A673 (cell line): ENCODE measurements at regions not wholly inside any gene's neighbourhood (a gene's known extent, or its start where the extent isn't known, plus 50 kb on each side); places are given as distances from the start of the nearest gene placed in this dataset.

Source experiments
- BruUV-seq: library from RNA; stranded (reverse); fragments of 400-500 nt; replicated peaks from 2 replicates; lab custom pipeline; 2021; lab: Mats Ljungman, UMichigan
- CTCF ChIA-PET: fragments of 300-600 bp; sonication (Branson Sonifier 250); formaldehyde crosslinking; loops from one replicate; lab custom pipeline; 2022; ENCODE audit warnings: antibody characterized with exemption; lab: Charles Lee
- POLR2A ChIA-PET: fragments of 300-600 bp; sonication (Branson Sonifier 250); formaldehyde crosslinking; loops from one replicate; lab custom pipeline; 2022; ENCODE audit warnings: antibody characterized with exemption; ENCODE audit not compliant: low non-redundant PET; lab: Charles Lee
- DNase-seq: peaks from one replicate; pipeline ENCODE4 v3.0.0-alpha.2; 2015; ENCODE audit warnings: low spot score
- H3K27ac ChIP-seq: fragments of 200-600 bp; sonication (generic); 2 replicates; pipeline ENCODE4 v1.5.1; 2016; ENCODE audit warnings: mixed run types, low read depth, mild to moderate bottlenecking, mixed read lengths, antibody characterized with exemption, low read length; ENCODE audit not compliant: poor library complexity, severe bottlenecking
- H3K27me3 ChIP-seq: fragments of 200-600 bp; sonication (generic); replicated peaks from 2 replicates; pipeline ENCODE4 v1.6.1; 2017; ENCODE audit warnings: mixed run types, low read depth, mild to moderate bottlenecking, mixed read lengths, antibody characterized with exemption, low read length; ENCODE audit not compliant: insufficient read depth, poor library complexity
- H3K36me3 ChIP-seq: fragments of 200-600 bp; sonication (generic); 2 replicates; pipeline ENCODE4 v1.6.1; 2016; ENCODE audit warnings: mixed run types, mild to moderate bottlenecking, mixed read lengths, antibody characterized with exemption, low read length; ENCODE audit not compliant: insufficient read depth, poor library complexity, severe bottlenecking
- H3K4me1 ChIP-seq: fragments of 200-600 bp; sonication (generic); 2 replicates; pipeline ENCODE4 v1.6.1; 2017; ENCODE audit warnings: mixed run types, mild to moderate bottlenecking, mixed read lengths, antibody characterized with exemption, low read length; ENCODE audit not compliant: insufficient read depth, poor library complexity, severe bottlenecking
- H3K4me3 ChIP-seq: fragments of 200-600 bp; sonication (generic); 2 replicates; pipeline ENCODE4 v1.5.1; 2016; ENCODE audit warnings: low read depth, mixed run types, mild to moderate bottlenecking, mixed read lengths, low read length; ENCODE audit not compliant: poor library complexity, severe bottlenecking
- H3K9me3 ChIP-seq: fragments of 200-600 bp; sonication (generic); 2 replicates; pipeline ENCODE4 v1.6.1; 2016; ENCODE audit warnings: mixed run types, low read depth, mild to moderate bottlenecking, mixed read lengths, antibody characterized with exemption, low read length; ENCODE audit not compliant: poor library complexity, severe bottlenecking
- EZH2 ChIP-seq: fragments of 200-600 bp; sonication (generic); IDR thresholded peaks from 2 replicates; pipeline ENCODE4 v1.6.1; 2017; ENCODE audit warnings: borderline replicate concordance, low read depth, mild to moderate bottlenecking, mixed read lengths, antibody characterized with exemption, low read length; ENCODE audit not compliant: poor library complexity, severe bottlenecking
- intact Hi-C: fragments of 100-400 bp; cut with micrococcal nuclease; formaldehyde crosslinking; loops from one replicate; pipeline ENCODE4 v1.10.0; 2022; ENCODE audit not compliant: unreplicated experiment
- TF ChIP-seq, protein P1 (sequence below): fragments of 300-800, 200-600 bp; sonication (generic); conservative IDR thresholded peaks from 2 replicates; pipeline ENCODE4 v1.5.1; 2017; ENCODE audit warnings: low read depth, mild to moderate bottlenecking, antibody characterized with exemption, low read length, moderate library complexity, mixed read lengths

DNA sequence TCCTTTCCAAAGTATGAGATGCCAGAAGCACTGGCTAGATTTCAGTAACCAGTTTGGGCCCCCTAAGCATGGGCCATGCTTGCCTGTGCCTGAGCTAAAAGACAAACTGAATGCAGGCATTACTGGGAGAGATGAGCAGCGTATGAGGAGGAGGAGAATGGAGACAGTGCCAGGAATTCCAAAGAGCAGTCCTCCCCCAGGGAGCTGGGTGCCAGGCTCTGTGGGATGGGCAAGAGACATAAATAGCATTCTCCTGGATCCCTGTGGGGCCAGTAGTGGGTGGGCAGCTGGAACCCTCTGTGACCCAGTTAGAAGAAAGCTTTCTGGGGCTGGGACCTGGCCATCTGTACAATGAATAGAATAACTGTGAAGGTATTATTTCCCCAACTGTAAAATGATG lies 235.6 kb downstream of the KCNA4 start:
- POLR2A ChIA-PET, result no interaction called here
- Histone ChIP-seq H3K27ac (no peak overlapping the region), H3K27me3 (no peaks in the 10 kb centered on the region), H3K9me3 (peaks cover 25% of the 10 kb centered on the region), H3K4me1 (no peaks in the 10 kb centered on the region), H3K36me3 (no peaks in the 10 kb centered on the region), H3K4me3 (no peak overlapping the region)
- DNase-seq, result no peak
- intact Hi-C loops, result no loop called here
- CTCF ChIA-PET, result no interaction called here
- no TSS peak for BruUV-seq
- TF ChIP-seq, protein P1, sequence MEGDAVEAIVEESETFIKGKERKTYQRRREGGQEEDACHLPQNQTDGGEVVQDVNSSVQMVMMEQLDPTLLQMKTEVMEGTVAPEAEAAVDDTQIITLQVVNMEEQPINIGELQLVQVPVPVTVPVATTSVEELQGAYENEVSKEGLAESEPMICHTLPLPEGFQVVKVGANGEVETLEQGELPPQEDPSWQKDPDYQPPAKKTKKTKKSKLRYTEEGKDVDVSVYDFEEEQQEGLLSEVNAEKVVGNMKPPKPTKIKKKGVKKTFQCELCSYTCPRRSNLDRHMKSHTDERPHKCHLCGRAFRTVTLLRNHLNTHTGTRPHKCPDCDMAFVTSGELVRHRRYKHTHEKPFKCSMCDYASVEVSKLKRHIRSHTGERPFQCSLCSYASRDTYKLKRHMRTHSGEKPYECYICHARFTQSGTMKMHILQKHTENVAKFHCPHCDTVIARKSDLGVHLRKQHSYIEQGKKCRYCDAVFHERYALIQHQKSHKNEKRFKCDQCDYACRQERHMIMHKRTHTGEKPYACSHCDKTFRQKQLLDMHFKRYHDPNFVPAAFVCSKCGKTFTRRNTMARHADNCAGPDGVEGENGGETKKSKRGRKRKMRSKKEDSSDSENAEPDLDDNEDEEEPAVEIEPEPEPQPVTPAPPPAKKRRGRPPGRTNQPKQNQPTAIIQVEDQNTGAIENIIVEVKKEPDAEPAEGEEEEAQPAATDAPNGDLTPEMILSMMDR, result no peak
- TF ChIP-seq EZH2, result no peak

DNA sequence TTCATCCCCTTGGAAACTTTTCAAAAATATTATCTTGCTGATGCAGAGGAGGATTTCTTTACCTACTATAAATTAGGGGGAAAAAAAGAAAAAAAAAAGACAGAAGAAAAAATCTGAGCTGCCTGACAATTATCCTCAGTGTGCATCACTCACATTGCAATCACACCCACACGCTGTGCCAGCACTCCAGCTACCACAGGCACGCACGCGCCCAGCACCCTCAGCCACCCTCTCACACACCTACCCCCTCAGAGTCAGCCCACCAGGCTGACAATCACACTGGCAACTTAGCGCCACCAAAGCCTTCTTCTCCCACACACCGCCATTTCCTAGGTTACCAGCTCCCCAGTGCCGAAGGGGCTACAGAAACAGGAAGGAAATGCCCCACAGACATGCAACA lies 236.1 kb downstream of the KCNA4 start:
- intact Hi-C loops, result no loop called here
- CTCF ChIA-PET, result no interaction called here
- POLR2A ChIA-PET, result no interaction called here

DNA sequence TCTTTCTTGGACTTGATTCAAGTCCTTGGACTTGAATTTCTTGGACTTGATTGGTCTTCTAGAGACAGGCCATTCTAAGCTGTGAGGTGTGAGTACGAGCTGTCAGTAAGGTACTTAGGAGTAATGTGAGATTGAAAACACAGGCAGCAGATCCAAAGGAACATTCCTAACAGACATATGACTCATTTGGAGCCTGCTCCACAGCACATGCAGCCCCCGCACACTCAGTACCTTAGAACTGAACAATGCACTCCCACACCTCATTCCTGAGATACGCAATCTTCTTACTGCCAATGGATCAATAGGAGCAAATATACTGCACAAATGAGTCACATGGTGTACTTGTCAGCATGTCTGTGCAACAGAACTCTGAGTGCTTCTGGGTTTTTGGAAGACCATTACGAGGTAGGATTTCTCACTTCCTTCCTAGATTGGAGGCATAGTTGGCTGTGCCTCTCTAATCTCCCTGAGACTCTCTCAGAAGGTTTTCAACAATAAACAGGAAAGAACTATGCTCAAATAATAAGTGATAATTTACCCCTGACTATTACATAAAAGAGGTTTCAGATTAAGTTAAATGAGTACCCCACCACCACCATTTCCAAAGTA lies 243.1 kb downstream of the KCNA4 start:
- ChIA-PET CTCF (no interaction called here), POLR2A (no interaction called here)
- no TSS peak for BruUV-seq
- no peak overlapping the region for H3K4me3 ChIP-seq
- TF ChIP-seq, protein P1, result no peak
- no peak for TF ChIP-seq EZH2
- H3K4me1 ChIP-seq, result no peaks in the 10 kb centered on the region
- intact Hi-C loops, result no loop called here
- DNase-seq, result no peak
- no peak overlapping the region for H3K27ac ChIP-seq
- no peaks in the 10 kb centered on the region for H3K27me3 ChIP-seq
- no peaks in the 10 kb centered on the region for H3K36me3 ChIP-seq
- peaks cover 39% of the 10 kb centered on the region for H3K9me3 ChIP-seq

More for the DNA sequence above, 236.1 kb downstream of the KCNA4 start:
- Histone ChIP-seq H3K27ac (no peak overlapping the region), H3K4me3 (no peak overlapping the region), H3K4me1 (no peaks in the 10 kb centered on the region), H3K27me3 (no peaks in the 10 kb centered on the region), H3K9me3 (peaks cover 28% of the 10 kb centered on the region), H3K36me3 (no peaks in the 10 kb centered on the region)
- no peak for DNase-seq
- TF ChIP-seq EZH2, result no peak
- TF ChIP-seq, protein P1, result no peak
- no TSS peak for BruUV-seq
